Tibial nerve (tissue), 4 donors: ENCODE measurements at regions not wholly inside any gene's neighbourhood (a gene's known extent, or its start where the extent isn't known, plus 50 kb on each side); places are given as distances from the start of the nearest gene placed in this dataset.

ENCODE experiments used
- DNase-seq, 2 donors: peaks; one replicate each; pipeline ENCODE4 v3.0.0-alpha.2; 2019; ENCODE audit warnings: low spot score in 2 of 2
- H3K27ac ChIP-seq, 4 donors: fragments of 200-600 bp; sonication (generic) in 3 of 4; one replicate each; pipeline ENCODE4 v1.5.1; 2017 to 2019; ENCODE audit warnings: mild to moderate bottlenecking in 1 of 4
- H3K27me3 ChIP-seq, 2 donors: fragments of 200-600 bp; sonication (generic) in 1 of 2; one replicate each; pipeline versions ENCODE4 v1.5.1 to v1.6.0; 2017 to 2019
- H3K36me3 ChIP-seq, 3 donors: fragments of 200-600 bp; sonication (generic); one replicate each; pipeline ENCODE4 v1.5.1; 2018 to 2019
- H3K4me1 ChIP-seq, 4 donors: fragments of 200-600 bp; sonication (generic) in 3 of 4; one replicate each; pipeline ENCODE4 v1.5.1; 2017 to 2019
- H3K4me3 ChIP-seq, 4 donors: fragments of 200-600 bp; sonication (generic) in 3 of 4; one replicate each; pipeline ENCODE4 v1.5.1; 2017 to 2019; ENCODE audit warnings: mild to moderate bottlenecking in 1 of 4, moderate library complexity in 1 of 4
- H3K9me3 ChIP-seq, 4 donors: fragments of 200-600 bp; sonication (generic) in 3 of 4; one replicate each; pipeline ENCODE4 v1.5.1; 2017 to 2019
- CTCF ChIP-seq, 5 experiments: fragments of 200-600 bp in 3 of 5; fragments of 450-650 bp in 2 of 5; sonication (generic) in 3 of 5; IDR thresholded peaks; one replicate each; pipeline ENCODE4 v1.5.1; 2016 to 2019; ENCODE audit warnings: antibody characterized with exemption in 5 of 5, mild to moderate bottlenecking in 3 of 5, moderate library complexity in 2 of 5
- EP300 ChIP-seq, 2 donors: sonication (generic); formaldehyde crosslinking; IDR thresholded peaks; one replicate each; pipeline ENCODE4 v1.6.1; 2017; ENCODE audit warnings: antibody characterized with exemption in 2 of 2, mild to moderate bottlenecking in 1 of 2
- POLR2A ChIP-seq, 2 donors: fragments of 450-650 bp; IDR thresholded peaks; one replicate each; pipeline ENCODE4 v1.6.1; 2017; ENCODE audit warnings: antibody characterized with exemption in 2 of 2, mild to moderate bottlenecking in 2 of 2, moderate library complexity in 2 of 2
- WGBS, 2 donors: methylation state at CpG; one replicate each; pipeline ENCODE4 v1.1.5; 2018; 5-methylcytosine and 5-hydroxymethylcytosine counted together

- WGBS, 2 donors, result 56 to 59% methylated on average over 5 of the region's 5 CpGs
- TF ChIP-seq EP300 (IDR thresholded peaks at IDR 0.05), result no peak
- TF ChIP-seq POLR2A (IDR thresholded peaks at IDR 0.05), result no peak
- no peak for TF ChIP-seq CTCF (IDR thresholded peaks at IDR 0.05)
- H3K36me3 ChIP-seq, result no peaks in the 10 kb centered on the region
- H3K4me1 ChIP-seq, result no peaks in the 10 kb centered on the region
- no peaks in the 10 kb centered on the region for H3K27me3 ChIP-seq
- H3K27ac ChIP-seq, result no peak overlapping the region
- H3K9me3 ChIP-seq, result no peaks in the 10 kb centered on the region
- no peak for DNase-seq
- no peak overlapping the region for H3K4me3 ChIP-seq
Measured at GRCh38 chr1:117780687-117781475, 148.5 kb downstream of the GDAP2 start.

- TF ChIP-seq CTCF (IDR thresholded peaks at IDR 0.05), result no peak
- TF ChIP-seq POLR2A (IDR thresholded peaks at IDR 0.05), result no peak
- TF ChIP-seq EP300 (IDR thresholded peaks at IDR 0.05), result no peak
- 74 to 79% methylated on average over 4 of the region's 4 CpGs for WGBS, 2 donors
- DNase-seq, result no peak
- Histone ChIP-seq H3K9me3 (no peaks in the 10 kb centered on the region), H3K4me3 (no peak overlapping the region), H3K27ac (no peak overlapping the region), H3K27me3 (no peaks in the 10 kb centered on the region), H3K4me1 (no peaks in the 10 kb centered on the region), H3K36me3 (no peaks in the 10 kb centered on the region)
Measured at GRCh38 chr1:117782056-117782455, 147.4 kb downstream of the GDAP2 start.

GRCh38 chr1:117783606-117784396 lies 145.6 kb downstream of the GDAP2 start:
- 76% methylated on average over 4 of the region's 4 CpGs for WGBS, 2 donors
- Histone ChIP-seq H3K4me3 (no peak overlapping the region), H3K36me3 (no peaks in the 10 kb centered on the region), H3K9me3 (no peaks in the 10 kb centered on the region), H3K27ac (no peak overlapping the region), H3K4me1 (no peaks in the 10 kb centered on the region), H3K27me3 (no peaks in the 10 kb centered on the region)
- TF ChIP-seq EP300 (IDR thresholded peaks at IDR 0.05) (no peak), POLR2A (IDR thresholded peaks at IDR 0.05) (no peak), CTCF (IDR thresholded peaks at IDR 0.05) (no peak)
- no peak for DNase-seq

- no peaks in the 10 kb centered on the region for H3K9me3 ChIP-seq
- 71 to 74% methylated on average over 5 of the region's 5 CpGs for WGBS, 2 donors
- H3K36me3 ChIP-seq, result no peaks in the 10 kb centered on the region
- DNase-seq, result no peak
- no peaks in the 10 kb centered on the region for H3K4me1 ChIP-seq
- no peaks in the 10 kb centered on the region for H3K27me3 ChIP-seq
- TF ChIP-seq POLR2A (IDR thresholded peaks at IDR 0.05), result no peak
- TF ChIP-seq EP300 (IDR thresholded peaks at IDR 0.05), result no peak
- TF ChIP-seq CTCF (IDR thresholded peaks at IDR 0.05), result no peak
- no peak overlapping the region for H3K27ac ChIP-seq
- H3K4me3 ChIP-seq, result no peak overlapping the region
Measured at GRCh38 chr1:117788014-117788413, 141.4 kb downstream of the GDAP2 start.

GRCh38 chr1:117793413-117793812 lies 136.0 kb downstream of the GDAP2 start:
- no peaks in the 10 kb centered on the region for H3K36me3 ChIP-seq
- 73% methylated on average over 4 of the region's 4 CpGs for WGBS, 2 donors
- DNase-seq, result no peak
- no peaks in the 10 kb centered on the region for H3K9me3 ChIP-seq
- TF ChIP-seq POLR2A (IDR thresholded peaks at IDR 0.05) (no peak), CTCF (IDR thresholded peaks at IDR 0.05) (no peak), EP300 (IDR thresholded peaks at IDR 0.05) (no peak)
- no peak overlapping the region for H3K4me3 ChIP-seq
- no peaks in the 10 kb centered on the region for H3K27me3 ChIP-seq
- no peak overlapping the region for H3K27ac ChIP-seq
- H3K4me1 ChIP-seq, result peaks cover 0 to 7% (median 0%) of the 10 kb centered on the region in 4 donors
